ENCODE measurements at regions not wholly inside any gene's neighbourhood (a gene's known extent, or its start where the extent isn't known, plus 50 kb on each side); places are given as distances from the start of the nearest gene placed in this dataset.

DNA sequence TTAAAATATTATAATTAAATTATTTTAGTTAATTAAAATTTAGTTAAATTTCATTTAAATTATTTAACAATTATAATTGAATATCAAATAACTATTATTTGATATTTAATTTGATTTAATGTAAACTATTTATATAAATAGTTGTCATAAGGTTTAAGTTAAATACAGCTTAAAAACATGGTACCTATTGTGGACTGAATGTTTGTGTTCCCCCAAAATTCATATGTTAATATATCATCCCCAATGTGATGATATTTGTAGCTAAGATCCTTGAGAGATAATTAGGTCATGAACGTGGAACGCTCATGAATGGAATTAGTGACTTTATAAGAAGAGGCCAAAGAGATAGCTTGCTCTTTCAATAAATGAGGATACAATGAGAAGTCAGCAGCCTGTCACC, 505.7 kb upstream of the LRATD1 start:
- Histone ChIP-seq H3K23me2 (ENCODE audit: insufficient read length, low read depth, low read length, poor library complexity, severe bottlenecking) (no peaks in the 10 kb centered on the region), H3K9me3 (ENCODE audit: control insufficient read depth, low read depth, low read length) (no peaks in the 10 kb centered on the region), H3K27ac (ENCODE audit: insufficient read length, low read depth, low read length) (no peak overlapping the region), H3K4me2 (ENCODE audit: insufficient read depth, insufficient read length, low read length) (no peak overlapping the region), H2BK15ac (ENCODE audit: low read depth, low read length) (no peak overlapping the region), H3K56ac (ENCODE audit: insufficient read length, low read depth, low read length) (no peak overlapping the region), H3K27me3 (ENCODE audit: insufficient read depth, low read length) (no peaks in the 10 kb centered on the region), H4K5ac (ENCODE audit: insufficient read length, low read depth, low read length) (no peak overlapping the region), H4K91ac (ENCODE audit: insufficient read length, low read depth, low read length) (no peak overlapping the region), H3K18ac (ENCODE audit: insufficient read length, low read depth, low read length) (no peak overlapping the region), H3T11ph (ENCODE audit: low read length) (no peak overlapping the region), H4K8ac (replicated peaks; ENCODE audit: insufficient read length, low read depth, low read length) (no peak overlapping the region), H3K9ac (ENCODE audit: extremely low read depth, insufficient read length, low read length) (no peak overlapping the region), H2BK120ac (ENCODE audit: low read depth, low read length, poor library complexity, severe bottlenecking) (no peak overlapping the region), H2BK20ac (ENCODE audit: low read depth, low read length, poor library complexity, severe bottlenecking) (no peak overlapping the region), H2AK5ac (ENCODE audit: insufficient read length, low read length) (no peak overlapping the region), H2BK5ac (ENCODE audit: insufficient read length, low read length) (no peak overlapping the region), H3K23ac (ENCODE audit: insufficient read length, low read depth, low read length) (no peak overlapping the region), H3K79me2 (ENCODE audit: insufficient read depth, low read length) (no peaks in the 10 kb centered on the region; the same call in 1 of the 2 replicates), H2BK12ac (ENCODE audit: insufficient read length, low read depth, low read length) (no peak overlapping the region), H3K4ac (ENCODE audit: low read depth, low read length) (no peak overlapping the region), H2AFZ (ENCODE audit: low read length) (no peak overlapping the region), H3K79me1 (ENCODE audit: insufficient read depth, low read depth, low read length, poor library complexity, severe bottlenecking) (no peaks in the 10 kb centered on the region), H3K4me1 (ENCODE audit: insufficient read depth, low read length) (no peaks in the 10 kb centered on the region), H3K14ac (ENCODE audit: insufficient read depth, low read length) (no peak overlapping the region), H4K20me1 (ENCODE audit: control insufficient read depth, insufficient read depth, insufficient read length) (no peaks in the 10 kb centered on the region)
- Mint-ChIP-seq H3K4me3 (no peak overlapping the region), H3K36me3 (ENCODE audit: insufficient read depth in 1 of 3, low read depth in 3 of 3) (peaks cover 0 to 5% (median 3%) of the 10 kb centered on the region in 3 experiments; a peak in 4 of 7 replicates), H3K27ac (no peak overlapping the region), H3K9me3 (peaks cover 5 to 7% of the 10 kb centered on the region in 2 experiments; a peak in 3 of 5 replicates), H3K4me1 (no peaks in the 10 kb centered on the region), H3K27me3 (ENCODE audit: low read depth) (no peaks in the 10 kb centered on the region)
- no peak for DNase-seq
- TF ChIP-seq, protein P1, sequence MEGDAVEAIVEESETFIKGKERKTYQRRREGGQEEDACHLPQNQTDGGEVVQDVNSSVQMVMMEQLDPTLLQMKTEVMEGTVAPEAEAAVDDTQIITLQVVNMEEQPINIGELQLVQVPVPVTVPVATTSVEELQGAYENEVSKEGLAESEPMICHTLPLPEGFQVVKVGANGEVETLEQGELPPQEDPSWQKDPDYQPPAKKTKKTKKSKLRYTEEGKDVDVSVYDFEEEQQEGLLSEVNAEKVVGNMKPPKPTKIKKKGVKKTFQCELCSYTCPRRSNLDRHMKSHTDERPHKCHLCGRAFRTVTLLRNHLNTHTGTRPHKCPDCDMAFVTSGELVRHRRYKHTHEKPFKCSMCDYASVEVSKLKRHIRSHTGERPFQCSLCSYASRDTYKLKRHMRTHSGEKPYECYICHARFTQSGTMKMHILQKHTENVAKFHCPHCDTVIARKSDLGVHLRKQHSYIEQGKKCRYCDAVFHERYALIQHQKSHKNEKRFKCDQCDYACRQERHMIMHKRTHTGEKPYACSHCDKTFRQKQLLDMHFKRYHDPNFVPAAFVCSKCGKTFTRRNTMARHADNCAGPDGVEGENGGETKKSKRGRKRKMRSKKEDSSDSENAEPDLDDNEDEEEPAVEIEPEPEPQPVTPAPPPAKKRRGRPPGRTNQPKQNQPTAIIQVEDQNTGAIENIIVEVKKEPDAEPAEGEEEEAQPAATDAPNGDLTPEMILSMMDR (conservative IDR thresholded peaks at IDR 0.05) = no peak
- WGBS (ENCODE audit: extremely low coverage, insufficient read length, low lambda C conversion rate) = no CpG with 5 or more reads among the region's 2 CpGs
